HG02852 (cell line): ENCODE measurements at regions not wholly inside any gene's neighbourhood (a gene's known extent, or its start where the extent isn't known, plus 50 kb on each side); places are given as distances from the start of the nearest gene placed in this dataset.
"Not testable (repeated sequence)": the region's sequence is repeated elsewhere in the genome, so short reads cannot be mapped to it uniquely, and the experiment has no call there.

Source experiments
- ATAC-seq: cut with Tn5 transposase; IDR thresholded peaks from one replicate; pipeline ENCODE4 v1.9.1; 2021; ENCODE audit warnings: mild to moderate bottlenecking, moderate library complexity; ENCODE audit not compliant: unreplicated experiment

GRCh38 chr10:21036757-21037156, 139.6 kb upstream of the NEBL start:
- no peak for ATAC-seq

GRCh38 chr10:21034770-21035169, 137.7 kb upstream of the NEBL start:
- not testable (repeated sequence) for ATAC-seq

DNA sequence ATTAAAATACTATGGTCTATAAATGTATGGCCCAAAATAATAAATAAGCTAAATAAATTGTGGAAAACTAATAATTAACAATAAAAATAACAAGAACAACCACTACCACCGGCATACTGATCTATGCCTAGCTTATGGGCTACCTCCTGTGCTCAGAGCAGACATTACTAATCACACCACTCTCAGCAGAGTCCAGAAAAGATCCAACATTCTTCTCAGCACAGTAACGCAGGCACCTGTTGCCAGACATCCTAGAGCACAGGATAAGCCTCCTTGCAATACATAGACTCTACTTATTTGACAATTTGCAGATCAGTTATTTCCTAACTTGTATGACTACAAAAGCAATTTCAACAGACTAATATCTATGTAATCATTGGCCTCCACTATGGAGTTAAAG, 137.1 kb upstream of the NEBL start:
- ATAC-seq, result no peak

GRCh38 chr10:21032587-21033319, 135.6 kb upstream of the NEBL start:
- no peak for ATAC-seq

- ATAC-seq, result no peak
Observed at GRCh38 chr10:21031232-21031795, 134.2 kb upstream of the NEBL start.

DNA sequence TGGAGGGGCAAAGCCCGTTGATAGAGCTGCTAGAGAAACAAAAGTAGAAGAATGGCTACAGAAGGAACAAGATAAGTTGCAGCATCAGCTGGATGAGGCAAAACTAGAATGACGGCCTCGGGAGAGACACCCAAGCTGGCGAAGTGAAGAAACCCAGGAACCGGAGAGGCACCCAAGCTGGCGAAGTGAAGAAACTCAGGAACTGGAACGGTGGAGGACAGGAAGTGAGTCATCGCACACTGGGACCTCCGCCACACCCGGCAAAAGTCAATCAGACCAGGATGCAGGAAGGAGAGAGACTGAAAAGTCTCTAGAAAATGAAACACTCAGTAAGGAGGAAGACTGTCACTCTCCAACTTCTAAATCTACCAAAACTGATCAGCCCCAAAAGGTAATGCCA, 133.0 kb upstream of the NEBL start:
- ATAC-seq, result no peak

DNA sequence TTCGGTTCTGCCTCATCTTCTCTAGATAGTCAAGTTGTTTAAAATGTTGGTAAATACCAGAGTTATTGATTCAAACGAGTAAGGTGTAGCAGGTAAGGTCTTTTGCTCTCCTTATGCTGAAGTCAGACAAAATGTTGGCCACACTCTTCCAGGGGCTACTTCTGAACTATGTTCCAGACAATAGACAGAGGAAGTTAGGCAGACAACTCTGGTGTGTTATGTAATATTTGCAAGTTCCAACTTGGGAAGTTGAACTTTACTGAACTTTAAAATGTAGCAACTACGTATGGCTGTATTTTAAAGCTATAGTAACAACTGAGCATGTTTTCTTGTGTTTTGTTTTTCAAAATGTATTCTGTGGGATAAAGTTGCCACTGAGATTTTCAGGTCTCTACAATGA, 125.7 kb upstream of the NEBL start:
- no peak for ATAC-seq

DNA sequence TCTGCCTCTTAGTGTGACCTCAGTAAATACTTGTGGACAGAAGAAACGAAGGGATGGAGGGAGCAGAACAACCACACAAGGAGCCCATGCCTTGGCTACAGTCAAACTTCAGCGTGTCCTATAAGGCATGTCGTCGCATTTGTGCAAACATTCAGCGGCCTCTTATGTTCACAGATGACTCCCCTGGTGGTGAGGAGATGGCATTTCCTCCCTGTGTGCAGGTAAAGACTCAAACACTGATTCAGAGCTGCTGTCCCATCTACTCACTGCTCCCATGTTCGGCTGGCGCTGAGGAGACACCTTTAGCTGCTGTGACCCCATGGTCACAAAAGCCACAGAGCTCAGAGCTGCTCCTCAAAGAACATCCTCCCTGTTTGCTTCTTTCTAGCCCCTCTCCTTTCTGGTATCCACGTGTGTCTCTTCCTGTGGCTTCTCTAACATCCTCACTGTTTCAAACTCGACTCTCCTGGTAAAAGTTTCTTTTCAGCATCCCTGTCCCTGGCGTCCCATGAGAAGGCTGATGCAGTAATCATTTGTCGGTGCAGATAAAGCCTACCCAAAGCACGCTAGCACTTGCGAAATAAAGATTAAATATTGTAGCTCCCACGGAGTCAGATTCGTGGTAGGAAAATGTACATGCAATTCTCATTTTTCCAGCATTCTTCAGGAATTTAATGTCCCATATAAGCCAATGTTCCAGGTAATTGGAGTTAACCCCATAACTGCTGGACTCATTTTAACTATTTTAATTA, 124.9 kb upstream of the NEBL start:
- no peak for ATAC-seq

DNA sequence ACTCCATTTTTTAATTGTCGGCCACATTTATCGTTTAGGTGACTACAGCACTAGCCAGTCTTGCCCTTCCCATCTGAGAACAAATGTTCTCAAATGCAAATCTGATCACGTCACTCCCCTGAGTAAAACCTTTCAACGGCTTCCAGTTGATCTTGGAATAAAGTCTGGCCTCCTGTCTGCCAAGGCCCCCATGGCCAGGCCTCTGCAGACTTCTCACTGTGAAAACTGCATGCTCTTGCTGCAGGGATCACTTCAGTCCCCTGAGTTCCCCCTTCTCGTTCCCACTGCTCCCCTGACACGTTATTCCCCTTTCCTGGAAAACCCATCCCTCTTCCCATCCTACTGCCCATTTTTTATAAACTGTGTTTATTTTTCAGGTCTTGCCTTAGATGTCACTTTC, 124.1 kb upstream of the NEBL start:
- no peak for ATAC-seq

DNA sequence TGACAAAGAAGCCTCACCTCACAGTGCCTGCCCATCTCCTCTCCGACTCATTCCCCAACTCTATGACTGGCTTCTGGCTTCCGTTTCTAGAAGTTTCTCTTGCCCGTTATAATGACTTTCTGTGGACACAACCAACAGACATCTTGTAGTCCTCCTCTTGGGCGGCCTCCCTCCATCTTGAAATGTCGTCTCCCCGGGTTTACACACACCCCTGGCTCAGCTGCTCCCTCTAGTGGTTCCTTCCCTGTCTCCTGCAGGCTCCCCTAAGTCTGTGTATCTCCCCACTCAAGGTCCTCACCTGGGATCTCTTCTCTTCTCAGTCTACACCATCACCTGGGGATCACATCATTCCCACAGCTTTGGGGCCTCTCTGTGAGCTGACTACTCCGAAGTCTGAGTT, 123.4 kb upstream of the NEBL start:
- peak; percentile 90 for ATAC-seq

DNA sequence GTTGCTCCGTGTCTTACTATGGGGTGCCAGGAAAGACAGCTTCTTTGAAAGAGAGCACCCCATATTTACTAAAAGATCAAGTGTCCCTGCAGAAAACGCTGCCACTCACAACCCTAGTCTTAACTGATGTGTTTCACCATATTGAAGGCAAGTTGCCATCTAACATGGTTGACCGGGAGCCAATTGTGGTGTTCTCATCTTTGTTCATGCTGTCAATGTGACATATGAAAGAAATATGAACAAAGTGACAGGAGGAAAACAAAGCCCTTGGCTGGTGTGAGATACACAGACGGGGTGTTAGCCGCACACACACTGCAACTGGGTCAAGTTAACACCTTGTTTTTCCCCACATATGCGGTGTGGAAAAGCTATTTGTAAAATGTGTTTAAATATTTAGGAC, 122.3 kb upstream of the NEBL start:
- no peak for ATAC-seq

- no peak for ATAC-seq
Observed at GRCh38 chr10:21015851-21016250, 118.7 kb upstream of the NEBL start.

DNA sequence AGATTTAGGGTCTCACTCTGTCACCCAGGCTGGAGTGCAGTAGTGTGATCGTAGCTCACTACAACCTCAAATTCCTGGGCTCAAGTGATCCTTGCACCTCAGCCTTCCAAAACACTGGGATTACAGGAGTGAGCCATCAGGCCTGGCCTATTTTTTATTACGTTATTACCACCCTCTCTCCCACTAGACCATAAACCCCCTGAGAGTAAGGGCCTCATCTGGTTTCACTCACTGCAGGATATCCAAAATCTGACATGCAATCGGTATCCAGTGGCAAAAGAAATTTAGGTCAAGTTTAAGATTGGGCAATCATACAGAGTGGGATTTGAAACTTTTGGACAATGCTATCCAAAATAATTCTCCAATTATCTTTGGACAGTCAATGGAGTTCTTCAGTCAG, 117.0 kb upstream of the NEBL start:
- ATAC-seq, result no peak

DNA sequence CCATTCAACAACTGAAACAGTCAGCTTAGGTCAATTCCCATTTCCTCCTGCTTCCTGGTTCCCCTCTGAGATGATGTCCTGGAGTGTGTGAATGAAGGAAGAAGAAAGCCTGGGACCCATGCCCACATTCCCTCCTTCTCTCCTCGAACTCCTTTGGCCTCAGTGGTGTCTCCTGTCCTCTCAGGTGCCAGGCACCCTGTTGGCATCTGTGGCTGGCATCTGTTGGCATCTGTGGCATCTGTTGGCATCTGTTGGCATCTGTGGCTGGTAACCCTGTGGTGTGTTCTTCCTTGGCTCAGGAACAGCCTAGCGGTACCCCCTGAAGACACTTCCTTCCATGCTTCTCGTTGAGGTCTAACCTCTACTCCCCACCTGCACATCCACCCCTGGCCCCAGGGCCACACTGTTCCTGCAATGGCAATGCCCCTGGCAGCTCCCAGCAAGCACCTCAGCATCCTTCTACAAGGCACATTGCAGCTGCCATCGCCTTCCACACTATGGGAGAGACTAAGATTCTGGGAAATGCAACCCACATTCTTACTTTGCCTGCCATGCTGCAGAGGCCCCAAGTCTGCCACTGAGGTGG, 114.4 kb upstream of the NEBL start:
- no peak for ATAC-seq

DNA sequence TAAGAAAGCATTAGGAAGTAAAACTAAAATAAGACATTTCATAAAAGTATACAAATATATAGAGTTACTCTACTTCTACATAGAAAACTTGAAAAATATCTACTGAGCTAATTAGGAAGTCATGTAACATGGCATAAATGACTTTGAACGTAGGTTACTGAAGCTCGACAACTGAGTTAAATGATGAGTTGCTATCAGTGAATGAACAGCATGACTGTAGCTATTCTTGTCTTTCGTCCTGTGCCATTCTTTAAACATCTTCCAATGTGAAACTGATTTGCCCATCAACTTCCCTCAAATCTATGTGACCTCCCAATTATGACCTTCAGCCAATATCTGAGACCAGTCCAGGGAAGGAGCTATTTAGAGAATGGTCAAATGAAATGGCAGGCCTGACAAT, 113.5 kb upstream of the NEBL start:
- no peak for ATAC-seq

GRCh38 chr10:21003240-21003822, 106.2 kb upstream of the NEBL start:
- no peak for ATAC-seq

- ATAC-seq, result no peak
Observed at GRCh38 chr10:21002091-21002878, 105.2 kb upstream of the NEBL start.

DNA sequence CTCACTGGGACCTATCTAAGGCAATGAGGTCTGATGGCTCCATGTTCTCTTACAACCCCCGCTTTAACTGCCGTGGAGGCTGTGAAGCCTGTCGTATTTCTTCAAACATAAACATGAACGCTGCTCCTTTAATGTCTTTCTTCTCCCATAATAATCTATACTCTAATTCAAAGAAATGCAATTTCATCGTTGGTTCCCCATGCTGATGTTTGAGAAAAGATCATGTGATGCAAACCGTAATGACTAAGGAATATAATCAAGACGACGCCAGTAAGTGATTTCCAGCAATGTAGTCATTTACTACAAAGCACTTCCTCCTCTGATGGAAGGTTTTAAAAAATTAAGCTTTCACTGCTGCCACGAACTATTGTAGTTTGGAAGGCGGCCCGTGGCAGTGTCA, 102.6 kb upstream of the NEBL start:
- no peak for ATAC-seq

GRCh38 chr10:20998036-20998435, 100.9 kb upstream of the NEBL start:
- ATAC-seq, result no peak

DNA sequence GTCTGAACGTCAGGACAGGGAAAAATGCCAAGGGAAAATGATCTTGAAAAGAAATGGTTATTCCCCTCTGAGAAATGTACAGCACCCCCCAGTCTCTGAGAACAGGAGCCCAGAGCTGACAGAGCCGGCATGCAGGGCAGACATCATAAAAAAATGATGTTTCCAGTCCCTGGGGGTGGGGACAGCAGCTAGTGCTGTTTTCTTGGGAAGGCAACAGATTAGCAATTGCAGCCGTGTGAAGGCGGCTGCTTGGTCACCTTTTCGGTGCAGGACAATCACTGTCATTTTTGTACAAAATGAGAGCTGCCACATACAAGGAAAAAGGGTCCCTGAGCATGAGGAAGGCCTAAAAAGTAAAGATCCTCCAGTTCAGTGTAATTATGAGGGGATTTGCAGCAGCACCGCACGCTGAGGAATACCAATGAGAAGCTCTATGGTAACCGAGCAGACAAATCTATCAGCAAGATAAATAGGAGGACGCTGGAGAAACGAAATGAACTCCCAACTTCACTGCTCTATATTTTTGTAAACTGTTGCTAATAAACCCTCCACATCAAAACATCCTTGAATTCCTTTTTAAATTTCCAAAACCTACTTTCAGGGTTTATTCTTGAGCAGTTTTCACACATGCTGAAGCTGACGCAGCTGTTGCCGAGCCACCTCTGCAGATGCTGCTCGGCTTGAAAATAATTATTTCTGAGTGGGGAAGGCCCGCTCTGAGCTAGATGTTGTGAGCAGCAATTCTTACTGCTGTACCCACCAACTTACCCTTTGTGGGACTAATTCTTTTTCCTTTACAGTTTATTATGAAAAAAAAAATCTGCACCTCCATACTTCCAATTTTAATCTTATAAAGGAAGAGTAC, 98.2 kb upstream of the NEBL start:
- no peak for ATAC-seq
